Muscle layer of duodenum (tissue), 2 donors: ENCODE measurements at regions not wholly inside any gene's neighbourhood (a gene's known extent, or its start where the extent isn't known, plus 50 kb on each side); places are given as distances from the start of the nearest gene placed in this dataset.

Source experiments
- H3K27ac ChIP-seq: one replicate; pipeline ENCODE4 v1.7.0; 2013; ENCODE audit warnings: mild to moderate bottlenecking, low read length
- H3K27me3 ChIP-seq: one replicate; pipeline ENCODE4 v1.7.0; 2013; ENCODE audit warnings: low read depth, mild to moderate bottlenecking, control low read depth, low read length
- H3K36me3 ChIP-seq, 2 donors: one replicate each; pipeline ENCODE4 v1.7.0; 2013; ENCODE audit warnings: low read length in 2 of 2, control low read depth in 1 of 2, mild to moderate bottlenecking in 1 of 2; ENCODE audit not compliant: insufficient read depth in 2 of 2, control insufficient read depth in 1 of 2
- H3K4me1 ChIP-seq, 2 donors: one replicate each; pipeline ENCODE4 v1.7.0; 2013; ENCODE audit warnings: low read length in 2 of 2, mild to moderate bottlenecking in 2 of 2, control low read depth in 1 of 2, moderate library complexity in 1 of 2; ENCODE audit not compliant: insufficient read depth in 2 of 2, control insufficient read depth in 1 of 2
- H3K4me3 ChIP-seq, 2 donors: one replicate each; pipeline ENCODE4 v1.7.0; 2013; ENCODE audit warnings: low read length in 2 of 2, low read depth in 1 of 2, mild to moderate bottlenecking in 1 of 2
- H3K9me3 ChIP-seq, 2 donors: one replicate each; pipeline ENCODE4 v1.7.0; 2013; ENCODE audit warnings: low read length in 2 of 2, control low read depth in 1 of 2, mild to moderate bottlenecking in 1 of 2; ENCODE audit not compliant: control insufficient read depth in 1 of 2
- donor health status: healthy.

DNA sequence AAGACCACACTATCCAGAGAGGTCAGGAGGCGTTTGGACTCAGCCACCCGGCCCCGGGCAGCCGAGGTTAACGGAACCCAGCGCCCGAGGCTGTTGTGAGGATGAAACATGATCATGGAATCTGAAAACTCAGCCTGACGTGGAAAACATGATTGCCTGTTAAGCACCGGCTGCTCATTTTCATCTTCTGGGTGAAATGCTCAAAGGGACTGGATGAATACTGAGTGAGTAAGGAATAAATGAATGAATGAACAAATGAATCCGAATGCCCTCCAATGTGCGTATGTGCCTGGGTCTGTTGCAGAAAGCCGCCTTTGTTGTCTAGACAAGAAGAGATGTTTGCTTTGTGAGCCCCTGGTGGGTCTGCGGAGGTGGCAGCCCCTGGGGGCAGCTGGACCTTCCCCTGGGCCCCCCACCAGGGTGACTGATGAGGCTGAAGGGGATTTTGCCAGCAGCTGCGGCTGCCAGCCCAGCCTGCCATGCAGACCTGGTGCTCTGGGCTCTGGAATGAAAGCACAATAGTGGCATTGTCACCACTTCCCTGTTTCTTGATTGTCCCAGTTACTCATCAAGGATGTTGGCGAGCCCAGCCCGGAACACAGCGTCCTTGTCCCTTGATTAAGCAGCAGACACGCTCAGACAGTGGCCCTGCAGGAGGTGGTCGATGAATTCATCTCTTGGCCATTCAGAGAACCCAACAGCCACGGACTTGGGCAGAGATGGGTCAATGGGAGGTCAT lies 211.1 kb downstream of the ANKRD60 start:
- H3K36me3 ChIP-seq = no peaks in the 10 kb centered on the region
- no peak overlapping the region for H3K4me3 ChIP-seq
- peaks cover 0 to 6% of the 10 kb centered on the region in 2 donors for H3K4me1 ChIP-seq
- peaks cover 0 to 5% of the 10 kb centered on the region in 2 donors for H3K9me3 ChIP-seq
- H3K27ac ChIP-seq = no peak overlapping the region
- no peaks in the 10 kb centered on the region for H3K27me3 ChIP-seq

DNA sequence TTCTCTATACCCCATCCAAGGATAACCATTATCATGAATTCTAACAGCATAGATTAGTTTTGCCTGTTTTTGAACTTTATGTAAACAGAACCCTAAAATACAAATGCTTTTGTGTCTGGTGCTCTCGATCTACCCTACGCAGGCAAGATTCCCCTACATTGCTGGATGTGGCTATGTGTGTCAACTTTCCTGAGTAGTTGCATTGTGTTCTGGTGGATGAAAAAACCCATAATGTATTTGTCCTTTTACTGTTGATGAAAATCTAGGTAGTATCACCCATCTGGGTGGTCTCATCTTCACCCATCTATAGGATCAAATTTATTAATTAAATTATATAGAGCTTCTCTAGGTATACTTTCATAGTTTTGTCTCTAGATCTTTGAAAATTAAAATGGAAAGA lies 211.7 kb downstream of the ANKRD60 start:
- no peaks in the 10 kb centered on the region for H3K27me3 ChIP-seq
- H3K4me1 ChIP-seq = peaks cover 0 to 6% of the 10 kb centered on the region in 2 donors
- H3K27ac ChIP-seq = no peak overlapping the region
- H3K4me3 ChIP-seq = no peak overlapping the region
- H3K9me3 ChIP-seq = peaks cover 0 to 5% of the 10 kb centered on the region in 2 donors
- no peaks in the 10 kb centered on the region for H3K36me3 ChIP-seq

DNA sequence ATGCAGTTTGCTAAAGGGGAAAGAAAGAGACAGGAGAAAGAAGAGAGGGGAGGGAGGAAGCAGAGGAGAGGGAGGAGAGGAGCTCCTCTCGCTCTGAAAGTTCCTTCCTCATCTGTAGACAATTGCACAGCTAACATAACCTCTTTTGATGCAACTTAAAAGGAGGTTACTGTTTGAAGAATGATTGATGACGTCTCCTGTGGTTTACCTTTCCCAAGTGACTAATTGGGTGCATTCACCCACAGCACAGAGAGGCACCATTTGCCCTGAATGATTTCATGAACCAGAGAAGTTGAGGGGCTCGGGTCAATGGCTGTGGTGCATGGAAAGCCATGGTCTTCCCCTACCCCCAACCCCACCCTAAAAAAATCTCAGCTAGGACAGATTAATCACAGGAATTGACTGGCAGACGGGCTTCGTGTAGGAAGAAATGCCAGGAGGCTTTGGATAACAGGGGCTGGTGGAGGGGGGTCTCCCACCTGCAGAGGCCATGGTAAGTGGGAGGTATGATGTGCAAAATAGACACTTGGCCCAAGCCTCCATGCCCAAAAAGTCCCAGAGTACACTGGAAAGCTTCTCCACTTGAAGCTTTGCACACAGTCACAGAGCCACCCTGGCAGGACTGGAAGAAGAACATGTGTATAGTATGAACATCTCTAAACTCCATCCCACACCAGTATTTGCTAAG lies 213.7 kb downstream of the ANKRD60 start:
- Histone ChIP-seq H3K27ac (no peak overlapping the region), H3K4me1 (no peaks in the 10 kb centered on the region)

DNA sequence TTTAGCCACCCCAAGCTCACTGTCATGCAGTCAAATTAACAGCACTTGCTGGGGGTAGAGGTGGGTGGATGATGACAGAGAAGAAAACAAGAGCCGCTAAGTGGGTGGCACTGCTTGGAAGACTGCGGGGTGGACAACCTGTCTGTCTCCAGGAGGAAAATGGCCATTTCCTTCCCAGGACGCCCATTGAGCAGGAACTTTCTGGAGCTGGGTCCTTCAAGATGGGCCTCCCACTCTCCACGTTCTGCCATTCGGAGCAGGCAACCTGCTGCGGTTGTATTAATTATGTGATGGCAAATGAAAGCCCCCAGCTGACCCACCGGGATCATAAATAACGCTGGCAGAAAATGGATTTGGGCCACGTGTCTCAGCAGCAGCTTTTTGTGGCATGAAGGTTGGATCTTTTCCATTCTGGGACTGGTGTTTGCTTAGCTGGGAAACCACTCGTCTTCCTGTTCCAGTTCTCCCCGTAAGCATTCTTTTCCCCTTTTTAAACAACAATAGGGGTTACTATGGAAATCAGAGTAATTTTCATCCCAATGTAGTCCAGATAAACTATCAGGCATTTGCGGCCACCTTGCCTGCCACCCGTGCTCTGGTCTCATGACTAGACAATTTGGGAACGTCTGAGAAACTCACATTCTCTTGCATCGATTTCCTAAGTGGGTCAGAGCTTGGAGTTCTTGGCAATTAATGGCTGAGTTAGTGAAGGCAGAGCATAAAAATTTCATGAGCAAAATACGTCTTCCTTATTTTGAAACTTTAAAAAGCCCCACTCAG lies 215.5 kb downstream of the ANKRD60 start:
- H3K9me3 ChIP-seq = peaks cover 0 to 5% of the 10 kb centered on the region in 2 donors

More for the DNA sequence above, 213.7 kb downstream of the ANKRD60 start:
- Histone ChIP-seq H3K9me3 (peaks cover 0 to 5% of the 10 kb centered on the region in 2 donors), H3K36me3 (no peaks in the 10 kb centered on the region), H3K4me3 (no peak overlapping the region), H3K27me3 (no peaks in the 10 kb centered on the region)

DNA sequence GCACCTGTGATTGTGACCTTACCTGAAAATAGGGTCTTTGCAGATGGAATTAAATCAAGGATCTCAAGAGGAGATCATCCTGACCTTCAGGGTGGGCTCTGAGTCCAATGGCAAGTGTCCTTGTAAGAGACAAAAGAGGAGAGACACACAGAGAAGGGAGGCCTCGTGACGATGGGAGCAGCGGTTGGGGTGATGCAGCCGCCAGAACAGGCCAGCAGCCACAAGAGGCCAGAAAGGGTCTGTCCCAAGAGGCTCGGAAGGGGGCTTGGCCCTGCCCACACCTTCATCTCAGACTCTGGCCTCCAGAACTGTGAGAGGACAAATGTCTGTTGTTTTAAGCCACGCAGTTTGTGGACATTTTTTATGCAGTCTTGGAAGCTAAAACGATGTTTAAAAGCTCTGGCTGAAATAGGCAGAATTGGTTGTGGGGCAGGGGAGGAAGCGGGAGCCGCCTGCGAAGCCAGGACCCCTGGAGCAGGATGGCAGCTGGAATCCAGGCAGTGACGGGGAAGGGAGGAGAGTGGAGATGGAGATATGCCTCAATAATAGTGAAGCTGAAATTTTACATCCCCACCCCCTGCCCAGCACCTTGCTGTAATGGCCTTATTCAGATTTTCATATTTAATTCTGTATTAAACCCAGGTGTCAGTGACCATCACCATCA lies 216.4 kb downstream of the ANKRD60 start:
- Histone ChIP-seq H3K9me3 (peaks cover 0 to 5% of the 10 kb centered on the region in 2 donors), H3K27ac (no peak overlapping the region), H3K4me1 (no peaks in the 10 kb centered on the region), H3K4me3 (no peak overlapping the region), H3K36me3 (no peaks in the 10 kb centered on the region), H3K27me3 (no peaks in the 10 kb centered on the region)

More for the DNA sequence above, 215.5 kb downstream of the ANKRD60 start:
- Histone ChIP-seq H3K27ac (no peak overlapping the region), H3K4me3 (no peak overlapping the region), H3K27me3 (no peaks in the 10 kb centered on the region), H3K36me3 (no peaks in the 10 kb centered on the region), H3K4me1 (no peaks in the 10 kb centered on the region)

DNA sequence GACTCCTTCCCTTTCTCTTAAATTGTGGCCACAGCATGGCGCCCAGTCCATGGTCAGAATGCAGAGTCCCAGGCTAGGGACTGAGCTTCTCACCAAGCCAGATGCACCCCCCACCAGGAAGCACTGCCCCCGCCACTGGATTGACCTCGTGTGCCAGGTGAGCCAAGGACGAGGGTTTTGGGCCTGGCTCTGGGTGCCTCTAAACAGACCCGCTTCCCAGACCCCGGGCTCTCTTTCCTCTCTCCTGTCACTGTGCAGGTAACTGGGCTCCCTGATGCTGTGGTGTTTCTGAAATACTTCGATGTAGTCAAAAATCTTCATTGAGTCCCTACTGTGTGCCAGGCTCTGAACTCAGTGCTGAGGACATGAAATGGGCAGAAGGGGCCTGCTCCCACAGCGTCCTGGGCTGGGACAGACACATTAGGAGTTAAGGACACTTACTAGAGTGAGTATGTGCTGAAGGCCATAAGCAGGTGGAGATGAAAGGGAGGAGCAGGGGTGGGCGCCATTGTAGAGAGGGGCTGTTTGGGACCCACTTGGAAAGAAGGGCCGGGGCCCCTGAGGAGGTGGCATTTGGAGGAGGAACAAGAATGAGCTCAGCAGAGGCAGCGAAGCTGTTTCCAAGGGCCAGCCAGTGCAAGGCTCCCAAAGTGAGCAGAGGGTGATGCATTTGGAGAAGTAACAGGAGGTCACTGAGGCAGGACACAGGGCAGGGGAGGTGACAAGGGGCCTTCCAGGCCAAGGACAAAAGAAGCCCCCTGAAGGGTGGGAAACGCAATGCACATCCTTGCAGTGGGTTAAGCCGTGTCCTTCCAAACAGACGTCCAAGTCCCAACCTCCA lies 217.1 kb downstream of the ANKRD60 start:
- Histone ChIP-seq H3K4me1 (no peaks in the 10 kb centered on the region), H3K27ac (no peak overlapping the region), H3K9me3 (peaks cover 0 to 5% of the 10 kb centered on the region in 2 donors), H3K27me3 (no peaks in the 10 kb centered on the region), H3K4me3 (no peak overlapping the region), H3K36me3 (no peaks in the 10 kb centered on the region)

DNA sequence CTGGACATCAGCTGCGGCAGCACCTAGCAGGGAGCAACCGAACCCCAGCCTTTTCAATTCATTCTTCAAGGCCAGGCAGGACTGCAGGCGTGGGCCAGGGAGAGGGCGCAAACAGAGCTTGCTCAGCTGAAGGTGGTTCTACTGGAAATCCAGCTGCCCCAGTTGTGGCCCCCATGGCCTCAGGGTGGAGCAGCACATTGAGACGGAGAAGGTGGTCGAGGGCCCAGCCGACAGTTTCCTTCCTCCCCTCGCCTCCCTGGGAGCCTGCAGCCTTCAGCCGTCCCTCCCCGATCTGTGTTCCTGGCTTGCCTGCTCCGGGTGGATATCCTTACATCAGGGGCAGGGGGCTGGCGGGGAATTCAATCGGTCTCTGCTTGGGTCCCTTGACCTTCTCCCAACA lies 217.8 kb downstream of the ANKRD60 start:
- Histone ChIP-seq H3K27ac (no peak overlapping the region), H3K36me3 (no peaks in the 10 kb centered on the region), H3K4me1 (no peaks in the 10 kb centered on the region), H3K4me3 (no peak overlapping the region), H3K27me3 (no peaks in the 10 kb centered on the region), H3K9me3 (peaks cover 0 to 5% of the 10 kb centered on the region in 2 donors)

DNA sequence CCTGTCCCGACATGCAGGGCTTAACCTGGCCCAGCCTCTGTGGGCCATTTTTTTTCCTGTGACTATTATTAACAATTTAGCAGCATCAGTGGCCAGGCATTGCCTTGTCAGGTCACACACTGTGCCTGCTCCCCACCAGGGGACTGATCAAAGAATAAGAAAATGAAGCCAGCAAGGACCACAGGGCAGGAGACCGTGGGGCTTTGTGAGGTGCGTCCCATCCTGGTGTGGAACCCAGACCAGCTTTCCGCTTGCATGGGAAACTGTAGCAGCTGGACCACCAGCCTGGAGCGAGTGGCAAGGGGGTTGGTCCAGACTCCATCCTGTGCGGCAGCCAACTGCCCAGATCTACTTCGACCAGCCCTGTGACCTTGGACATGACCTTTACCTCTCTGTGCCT lies 218.3 kb downstream of the ANKRD60 start:
- H3K36me3 ChIP-seq = no peaks in the 10 kb centered on the region

DNA sequence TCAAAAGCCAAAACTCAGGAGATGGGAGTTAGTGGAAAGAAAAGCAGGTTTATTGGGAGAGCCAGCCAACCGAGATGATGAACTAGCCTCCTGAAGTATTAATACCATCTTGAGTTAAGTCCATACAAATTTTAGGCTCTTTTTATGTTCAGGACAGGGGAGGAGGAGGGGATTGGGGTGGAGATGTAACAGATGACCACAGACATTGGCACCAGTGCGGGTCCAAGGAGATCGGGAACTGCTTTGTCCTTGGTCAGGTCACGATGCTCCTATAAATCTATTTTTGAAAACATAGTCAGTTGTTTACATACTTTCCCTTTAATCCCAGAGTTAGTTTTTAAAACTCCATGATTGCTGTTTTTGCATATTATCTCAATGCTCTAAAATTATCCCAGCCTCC lies 219.6 kb downstream of the ANKRD60 start:
- H3K27me3 ChIP-seq = no peaks in the 10 kb centered on the region
- H3K27ac ChIP-seq = no peak overlapping the region
- H3K4me1 ChIP-seq = no peaks in the 10 kb centered on the region
- H3K9me3 ChIP-seq = no peaks in the 10 kb centered on the region
- H3K36me3 ChIP-seq = no peaks in the 10 kb centered on the region
- H3K4me3 ChIP-seq = no peak overlapping the region

More for the DNA sequence above, 218.3 kb downstream of the ANKRD60 start:
- Histone ChIP-seq H3K4me3 (no peak overlapping the region), H3K4me1 (no peaks in the 10 kb centered on the region), H3K27me3 (no peaks in the 10 kb centered on the region), H3K9me3 (peaks cover 0 to 4% of the 10 kb centered on the region in 2 donors), H3K27ac (no peak overlapping the region)

DNA sequence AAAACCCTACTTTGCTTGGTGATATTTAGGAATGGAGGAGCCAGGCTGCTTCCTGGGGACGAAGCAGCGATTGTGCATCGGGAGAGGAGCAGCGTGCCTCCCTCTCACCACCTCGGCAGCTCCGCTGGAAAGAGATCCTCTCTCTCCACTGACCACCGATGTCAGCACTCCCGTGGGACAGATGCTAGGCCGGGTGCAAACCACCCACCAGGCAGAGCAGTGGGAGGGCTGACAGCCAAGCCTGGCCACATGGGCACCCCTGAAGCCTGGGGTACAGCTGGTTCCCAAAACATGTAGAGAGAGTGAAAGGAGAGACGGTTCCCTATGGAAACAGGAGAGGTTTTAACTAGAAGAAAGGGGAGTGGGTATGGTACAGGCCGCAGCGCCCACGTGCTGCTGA lies 220.0 kb downstream of the ANKRD60 start:
- H3K27me3 ChIP-seq = no peaks in the 10 kb centered on the region

More for the DNA sequence above, 220.0 kb downstream of the ANKRD60 start:
- no peak overlapping the region for H3K27ac ChIP-seq
- no peaks in the 10 kb centered on the region for H3K4me1 ChIP-seq
- no peak overlapping the region for H3K4me3 ChIP-seq
- no peaks in the 10 kb centered on the region for H3K36me3 ChIP-seq
- no peaks in the 10 kb centered on the region for H3K9me3 ChIP-seq
